GM23338 (cell line): ENCODE measurements at regions not wholly inside any gene's neighbourhood (a gene's known extent, or its start where the extent isn't known, plus 50 kb on each side); places are given as distances from the start of the nearest gene placed in this dataset.

Experiments
- ATAC-seq: fragments of 200-7000 bp; cut with Tn5 transposase; 3 replicates; pipeline ENCODE4 v1.9.1; 2020
- DNase-seq: peaks from one replicate; pipeline ENCODE4 v3.0.0-alpha.2; 2015; ENCODE audit warnings: low spot score
- H2AFZ ChIP-seq: fragments of 200-600 bp; sonication (generic); 2 replicates; pipeline ENCODE4 v1.8.0; 2016; ENCODE audit warnings: antibody characterized with exemption, mild to moderate bottlenecking, moderate library complexity
- H3F3A ChIP-seq: fragments of 200-600 bp; sonication (generic); replicated peaks from 2 replicates; pipeline ENCODE4 v1.8.0; 2017; ENCODE audit warnings: antibody characterized with exemption, mixed run types, low read depth
- H3K27ac ChIP-seq: fragments of 200-600 bp; sonication (generic); 2 replicates; pipeline ENCODE4 v1.6.1; 2016; ENCODE audit warnings: low read depth
- H3K27me3 ChIP-seq: fragments of 200-600 bp; sonication (generic); 2 replicates; pipeline ENCODE4 v1.8.0; 2016; ENCODE audit warnings: mild to moderate bottlenecking, mixed run types, moderate library complexity; ENCODE audit not compliant: insufficient read depth
- H3K36me3 ChIP-seq: fragments of 200-600 bp; sonication (generic); 2 replicates; pipeline ENCODE4 v1.8.0; 2016; ENCODE audit warnings: mild to moderate bottlenecking; ENCODE audit not compliant: insufficient read depth
- H3K4me1 ChIP-seq: fragments of 200-600 bp; sonication (generic); 2 replicates; pipeline ENCODE4 v1.8.0; 2016; ENCODE audit warnings: mild to moderate bottlenecking, moderate library complexity; ENCODE audit not compliant: insufficient read depth
- H3K4me2 ChIP-seq: fragments of 200-600 bp; sonication (generic); 2 replicates; pipeline ENCODE4 v1.7.1; 2017; ENCODE audit warnings: mixed run types
- H3K4me3 ChIP-seq: fragments of 200-600 bp; sonication (generic); 2 replicates; pipeline ENCODE4 v1.6.1; 2016; ENCODE audit warnings: mixed run types
- H3K79me2 ChIP-seq: fragments of 200-600 bp; sonication (generic); replicated peaks from 2 replicates; pipeline ENCODE4 v1.8.0; 2017; ENCODE audit warnings: mild to moderate bottlenecking; ENCODE audit not compliant: insufficient read depth
- H3K9me2 ChIP-seq: fragments of 200-600 bp; sonication (generic); 2 replicates; pipeline ENCODE4 v1.8.0; 2017; ENCODE audit not compliant: insufficient read depth
- H4K20me1 ChIP-seq: fragments of 200-600 bp; sonication (generic); replicated peaks from 2 replicates; pipeline ENCODE4 v1.8.0; 2017; ENCODE audit warnings: mild to moderate bottlenecking; ENCODE audit not compliant: insufficient read depth
- H3K27ac Mint-ChIP-seq: 2 replicates; pipeline ENCODE4 v1.8.0; 2020; ENCODE audit warnings: inconsistent platforms, mild to moderate bottlenecking, moderate library complexity, mixed read lengths
- H3K27me3 Mint-ChIP-seq: 3 replicates; pipeline ENCODE4 v1.8.0; 2022; ENCODE audit warnings: low read depth, mild to moderate bottlenecking, moderate library complexity, mixed read lengths, inconsistent platforms; ENCODE audit not compliant: insufficient read depth, poor library complexity
- H3K36me3 Mint-ChIP-seq: 3 replicates; pipeline ENCODE4 v1.8.0; 2021; ENCODE audit warnings: low read depth, mild to moderate bottlenecking, inconsistent platforms, moderate library complexity, mixed read lengths
- H3K4me1 Mint-ChIP-seq: 3 replicates; pipeline ENCODE4 v1.8.0; 2020; ENCODE audit warnings: mild to moderate bottlenecking, inconsistent platforms, mixed read lengths
- H3K4me3 Mint-ChIP-seq: 3 replicates; pipeline ENCODE4 v1.8.0; 2021; ENCODE audit warnings: moderate library complexity, mild to moderate bottlenecking, inconsistent platforms, mixed read lengths
- H3K9me3 Mint-ChIP-seq: 3 replicates; pipeline ENCODE4 v1.8.0; 2020; ENCODE audit warnings: moderate library complexity, mild to moderate bottlenecking, inconsistent platforms, mixed read lengths
- CTCF ChIP-seq, 2 experiments: fragments of 200-600 bp in 1 of 2; sonication (generic) in 1 of 2; conservative IDR thresholded peaks; 2 replicates each; pipeline versions ENCODE4 v1.5.1 to v1.6.1; 2016 to 2017; ENCODE audit warnings: antibody characterized with exemption in 2 of 2, low read depth in 2 of 2, mild to moderate bottlenecking in 2 of 2, moderate library complexity in 1 of 2
- EZH2 ChIP-seq: fragments of 200-600 bp; sonication (generic); IDR thresholded peaks from one replicate; pipeline ENCODE4 v1.8.0; 2017; ENCODE audit warnings: antibody characterized with exemption, mild to moderate bottlenecking, low read depth; ENCODE audit not compliant: unreplicated experiment
- NANOG ChIP-seq: IDR thresholded peaks from 2 replicates; pipeline ENCODE4 v1.6.1; 2016; ENCODE audit warnings: antibody characterized with exemption, borderline replicate concordance
- POLR2AphosphoS5 ChIP-seq: IDR thresholded peaks from 2 replicates; pipeline ENCODE4 v1.6.1; 2016; ENCODE audit warnings: antibody characterized with exemption, low read depth
- STAT1 ChIP-seq: IDR thresholded peaks from one replicate; pipeline ENCODE4 v1.6.1; 2016; ENCODE audit warnings: antibody characterized with exemption; ENCODE audit not compliant: unreplicated experiment
- ZNF114 ChIP-seq: fragments of 250-450 bp; sonication (Bioruptor Pico); IDR thresholded peaks from 2 replicates; pipeline ENCODE4 v1.5.0; 2020; ENCODE audit warnings: mild to moderate bottlenecking, moderate library complexity
- ZNF331 ChIP-seq: fragments of 250-450 bp; sonication (Bioruptor Pico); IDR thresholded peaks from 2 replicates; pipeline ENCODE4 v1.5.0; 2020; ENCODE audit warnings: low read depth, mild to moderate bottlenecking, moderate library complexity
- ZNF462 ChIP-seq: fragments of 250-450 bp; sonication (Bioruptor Pico); IDR thresholded peaks from 2 replicates; pipeline ENCODE4 v1.5.0; 2020; ENCODE audit warnings: mild to moderate bottlenecking, moderate library complexity
- TF ChIP-seq, protein P1 (sequence below): IDR thresholded peaks from 2 replicates; pipeline ENCODE4 v1.6.1; 2016; ENCODE audit warnings: antibody characterized with exemption
- TF ChIP-seq, protein P2 (sequence below): IDR thresholded peaks from one replicate; pipeline ENCODE4 v1.6.1; 2018; ENCODE audit warnings: antibody characterized with exemption; ENCODE audit not compliant: unreplicated experiment

GRCh38 chr2:177053716-177054115 lies 158.9 kb upstream of the HNRNPA3 start:
- Histone ChIP-seq H3K27ac (no peak overlapping the region), H3K4me2 (no peak overlapping the region)
- H3K27ac Mint-ChIP-seq = no peak overlapping the region

More at GRCh38 chr2:177053716-177054115, 158.9 kb upstream of the HNRNPA3 start:
- H4K20me1 ChIP-seq = no peaks in the 10 kb centered on the region
- ATAC-seq (no peak), DNase-seq (no peak)
- no peaks in the 10 kb centered on the region for H3K27me3 ChIP-seq
- no peaks in the 10 kb centered on the region for H3K4me1 ChIP-seq
- H3K9me2 ChIP-seq = no peaks in the 10 kb centered on the region
- H3K4me3 ChIP-seq = no peak overlapping the region
- H3K4me3 Mint-ChIP-seq = no peak overlapping the region
- no peaks in the 10 kb centered on the region for H3F3A ChIP-seq
- 0 out of 3 replicates have a peak, but pooled peaks cover 3% of the 10 kb centered on the region for H3K4me1 Mint-ChIP-seq
- TF ChIP-seq EZH2 = no peak
- TF ChIP-seq NANOG = no peak
- no peak for TF ChIP-seq CTCF (conservative IDR thresholded peaks at IDR 0.05; ENCODE audit: low read depth in 2 of 2)
- no peak for TF ChIP-seq STAT1
- TF ChIP-seq, protein P1, sequence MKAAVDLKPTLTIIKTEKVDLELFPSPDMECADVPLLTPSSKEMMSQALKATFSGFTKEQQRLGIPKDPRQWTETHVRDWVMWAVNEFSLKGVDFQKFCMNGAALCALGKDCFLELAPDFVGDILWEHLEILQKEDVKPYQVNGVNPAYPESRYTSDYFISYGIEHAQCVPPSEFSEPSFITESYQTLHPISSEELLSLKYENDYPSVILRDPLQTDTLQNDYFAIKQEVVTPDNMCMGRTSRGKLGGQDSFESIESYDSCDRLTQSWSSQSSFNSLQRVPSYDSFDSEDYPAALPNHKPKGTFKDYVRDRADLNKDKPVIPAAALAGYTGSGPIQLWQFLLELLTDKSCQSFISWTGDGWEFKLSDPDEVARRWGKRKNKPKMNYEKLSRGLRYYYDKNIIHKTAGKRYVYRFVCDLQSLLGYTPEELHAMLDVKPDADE = no peak
- TF ChIP-seq ZNF462 (CRISPR knock-in tag) = no peak
- no peak for TF ChIP-seq POLR2AphosphoS5
- TF ChIP-seq, protein P2, sequence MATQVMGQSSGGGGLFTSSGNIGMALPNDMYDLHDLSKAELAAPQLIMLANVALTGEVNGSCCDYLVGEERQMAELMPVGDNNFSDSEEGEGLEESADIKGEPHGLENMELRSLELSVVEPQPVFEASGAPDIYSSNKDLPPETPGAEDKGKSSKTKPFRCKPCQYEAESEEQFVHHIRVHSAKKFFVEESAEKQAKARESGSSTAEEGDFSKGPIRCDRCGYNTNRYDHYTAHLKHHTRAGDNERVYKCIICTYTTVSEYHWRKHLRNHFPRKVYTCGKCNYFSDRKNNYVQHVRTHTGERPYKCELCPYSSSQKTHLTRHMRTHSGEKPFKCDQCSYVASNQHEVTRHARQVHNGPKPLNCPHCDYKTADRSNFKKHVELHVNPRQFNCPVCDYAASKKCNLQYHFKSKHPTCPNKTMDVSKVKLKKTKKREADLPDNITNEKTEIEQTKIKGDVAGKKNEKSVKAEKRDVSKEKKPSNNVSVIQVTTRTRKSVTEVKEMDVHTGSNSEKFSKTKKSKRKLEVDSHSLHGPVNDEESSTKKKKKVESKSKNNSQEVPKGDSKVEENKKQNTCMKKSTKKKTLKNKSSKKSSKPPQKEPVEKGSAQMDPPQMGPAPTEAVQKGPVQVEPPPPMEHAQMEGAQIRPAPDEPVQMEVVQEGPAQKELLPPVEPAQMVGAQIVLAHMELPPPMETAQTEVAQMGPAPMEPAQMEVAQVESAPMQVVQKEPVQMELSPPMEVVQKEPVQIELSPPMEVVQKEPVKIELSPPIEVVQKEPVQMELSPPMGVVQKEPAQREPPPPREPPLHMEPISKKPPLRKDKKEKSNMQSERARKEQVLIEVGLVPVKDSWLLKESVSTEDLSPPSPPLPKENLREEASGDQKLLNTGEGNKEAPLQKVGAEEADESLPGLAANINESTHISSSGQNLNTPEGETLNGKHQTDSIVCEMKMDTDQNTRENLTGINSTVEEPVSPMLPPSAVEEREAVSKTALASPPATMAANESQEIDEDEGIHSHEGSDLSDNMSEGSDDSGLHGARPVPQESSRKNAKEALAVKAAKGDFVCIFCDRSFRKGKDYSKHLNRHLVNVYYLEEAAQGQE = no peak
- no peak for TF ChIP-seq ZNF114 (CRISPR knock-in tag)
- no peak for TF ChIP-seq ZNF331 (CRISPR knock-in tag)
- no peaks in the 10 kb centered on the region for H3K9me3 Mint-ChIP-seq
- H3K36me3 Mint-ChIP-seq = no peaks in the 10 kb centered on the region
- H3K36me3 ChIP-seq = no peaks in the 10 kb centered on the region
- no peaks in the 10 kb centered on the region for H3K27me3 Mint-ChIP-seq
- H3K79me2 ChIP-seq = no peaks in the 10 kb centered on the region
- 0 out of 2 replicates have a peak overlapping the region, but pooled peaks have one; percentile 57 for H2AFZ ChIP-seq
